ENCODE measurements at regions not wholly inside any gene's neighbourhood (a gene's known extent, or its start where the extent isn't known, plus 50 kb on each side); places are given as distances from the start of the nearest gene placed in this dataset.

DNA sequence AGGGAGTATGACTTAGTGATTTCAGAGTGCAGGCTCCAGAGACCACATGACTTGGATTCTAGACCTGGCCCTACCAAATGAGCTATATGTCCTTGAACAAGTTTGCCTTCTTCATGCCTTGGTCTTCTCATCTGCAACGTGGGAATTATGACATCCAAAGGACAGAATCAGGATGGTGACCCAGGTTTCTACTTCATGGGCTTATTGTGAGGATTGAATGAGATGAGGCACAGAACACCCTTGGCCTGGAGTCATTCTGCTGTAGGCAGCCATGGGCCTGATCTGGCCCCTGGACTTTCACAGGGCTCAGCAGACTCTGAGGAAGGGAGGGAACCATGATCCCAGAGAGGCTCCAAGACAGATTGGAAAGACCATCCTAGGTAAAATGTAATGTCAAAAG lies 85.6 kb upstream of the HAAO start:
- TF ChIP-seq, protein P1, sequence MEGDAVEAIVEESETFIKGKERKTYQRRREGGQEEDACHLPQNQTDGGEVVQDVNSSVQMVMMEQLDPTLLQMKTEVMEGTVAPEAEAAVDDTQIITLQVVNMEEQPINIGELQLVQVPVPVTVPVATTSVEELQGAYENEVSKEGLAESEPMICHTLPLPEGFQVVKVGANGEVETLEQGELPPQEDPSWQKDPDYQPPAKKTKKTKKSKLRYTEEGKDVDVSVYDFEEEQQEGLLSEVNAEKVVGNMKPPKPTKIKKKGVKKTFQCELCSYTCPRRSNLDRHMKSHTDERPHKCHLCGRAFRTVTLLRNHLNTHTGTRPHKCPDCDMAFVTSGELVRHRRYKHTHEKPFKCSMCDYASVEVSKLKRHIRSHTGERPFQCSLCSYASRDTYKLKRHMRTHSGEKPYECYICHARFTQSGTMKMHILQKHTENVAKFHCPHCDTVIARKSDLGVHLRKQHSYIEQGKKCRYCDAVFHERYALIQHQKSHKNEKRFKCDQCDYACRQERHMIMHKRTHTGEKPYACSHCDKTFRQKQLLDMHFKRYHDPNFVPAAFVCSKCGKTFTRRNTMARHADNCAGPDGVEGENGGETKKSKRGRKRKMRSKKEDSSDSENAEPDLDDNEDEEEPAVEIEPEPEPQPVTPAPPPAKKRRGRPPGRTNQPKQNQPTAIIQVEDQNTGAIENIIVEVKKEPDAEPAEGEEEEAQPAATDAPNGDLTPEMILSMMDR (conservative IDR thresholded peaks at IDR 0.05; ENCODE audit: low read depth, low read length), result no peak
- TF ChIP-seq EZH2 (IDR thresholded peaks at IDR 0.05; ENCODE audit: borderline replicate concordance, low read depth, low read length, poor library complexity, severe bottlenecking), result no peak
